RCC 7860 (cell line): ENCODE measurements at regions not wholly inside any gene's neighbourhood (a gene's known extent, or its start where the extent isn't known, plus 50 kb on each side); places are given as distances from the start of the nearest gene placed in this dataset.

Source experiments
- DNase-seq: peaks from one replicate; pipeline ENCODE4 v3.0.0-alpha.2; 2015; ENCODE audit warnings: low spot score
- FAIRE-seq: peaks from 2 replicates; lab custom pipeline; 2012; peaks lifted over from hg19 to GRCh38; lab: Jason Lieb, UNC

GRCh38 chr11:119523539-119524157, 100.7 kb upstream of the THY1 start:
- FAIRE-seq (no peak), DNase-seq (no peak)

- DNase-seq (no peak), FAIRE-seq (no peak)
Observed at GRCh38 chr11:119522609-119523008, 99.6 kb upstream of the THY1 start.

- no peak for FAIRE-seq
- DNase-seq, result no peak
Observed at GRCh38 chr11:119521551-119521950, 98.6 kb upstream of the THY1 start.

GRCh38 chr11:119520966-119521365, 98.0 kb upstream of the THY1 start:
- DNase-seq (no peak), FAIRE-seq (no peak)

GRCh38 chr11:119520400-119520799, 97.4 kb upstream of the THY1 start:
- FAIRE-seq (no peak), DNase-seq (no peak)

GRCh38 chr11:119519796-119520195, 96.8 kb upstream of the THY1 start:
- DNase-seq (no peak), FAIRE-seq (no peak)

GRCh38 chr11:119518746-119519730, 96.1 kb upstream of the THY1 start:
- DNase-seq (no peak), FAIRE-seq (no peak)

GRCh38 chr11:119515771-119516400, 92.9 kb upstream of the THY1 start:
- FAIRE-seq (no peak), DNase-seq (no peak)

- FAIRE-seq (no peak), DNase-seq (no peak)
Observed at GRCh38 chr11:119513806-119514170, 90.8 kb upstream of the THY1 start.

GRCh38 chr11:119513131-119513805, 90.3 kb upstream of the THY1 start:
- FAIRE-seq (no peak), DNase-seq (no peak)

- no peak for FAIRE-seq
Observed at GRCh38 chr11:119512369-119512768, 89.4 kb upstream of the THY1 start.

GRCh38 chr11:119511614-119512306, 88.8 kb upstream of the THY1 start:
- FAIRE-seq, result no peak
- no peak for DNase-seq

More at GRCh38 chr11:119512369-119512768, 89.4 kb upstream of the THY1 start:
- DNase-seq, result no peak

GRCh38 chr11:119509969-119510401, 87.0 kb upstream of the THY1 start:
- DNase-seq, result peak; percentile 64
- peak; percentile 49 for FAIRE-seq

- DNase-seq (peak; percentile 5), FAIRE-seq (no peak)
Observed at GRCh38 chr11:119509282-119509841, 86.4 kb upstream of the THY1 start.

GRCh38 chr11:119506436-119506835, 83.5 kb upstream of the THY1 start:
- DNase-seq, result no peak
- no peak for FAIRE-seq

GRCh38 chr11:119505861-119506260, 82.9 kb upstream of the THY1 start:
- DNase-seq, result no peak
- FAIRE-seq, result no peak

- no peak for DNase-seq
Observed at GRCh38 chr11:119505071-119505470, 82.1 kb upstream of the THY1 start.

GRCh38 chr11:119504371-119504770, 81.4 kb upstream of the THY1 start:
- DNase-seq (no peak), FAIRE-seq (no peak)

More at GRCh38 chr11:119505071-119505470, 82.1 kb upstream of the THY1 start:
- FAIRE-seq, result no peak

- DNase-seq (no peak), FAIRE-seq (no peak)
Observed at GRCh38 chr11:119501777-119502405, 78.9 kb upstream of the THY1 start.

- FAIRE-seq (no peak), DNase-seq (no peak)
Observed at GRCh38 chr11:119497717-119498116, 74.7 kb upstream of the THY1 start.
